ENCODE measurements at regions not wholly inside any gene's neighbourhood (a gene's known extent, or its start where the extent isn't known, plus 50 kb on each side); places are given as distances from the start of the nearest gene placed in this dataset.

DNA sequence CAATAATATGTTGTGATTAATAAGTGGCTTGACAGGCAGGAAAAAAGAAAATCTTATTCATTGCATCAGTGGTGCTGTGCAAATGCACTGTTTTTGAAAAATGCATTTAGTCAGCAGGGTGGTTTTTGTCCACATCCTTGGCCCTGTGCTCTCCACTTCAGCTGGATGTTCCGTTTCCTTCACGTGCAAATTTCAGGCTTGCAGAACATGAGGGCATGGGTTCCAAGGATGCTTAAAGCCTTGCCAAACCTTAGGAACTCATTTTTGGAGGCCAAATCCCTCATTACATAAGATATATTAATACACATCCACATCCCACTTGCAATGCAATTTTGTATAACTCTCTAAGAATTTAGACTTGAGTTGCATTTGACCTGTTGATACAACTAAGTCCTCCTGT is 410.1 kb downstream of the PRDM2 start:
- Histone ChIP-seq H3K27ac (replicated peaks in 1 of 4) (no peak overlapping the region), H3K4me1 (peaks cover 0 to 27% (median 22%) of the 10 kb centered on the region in 4 donors), H3K36me3 (no peaks in the 10 kb centered on the region), H3K4me3 (no peak overlapping the region), H3K9me3 (no peaks in the 10 kb centered on the region), H3K27me3 (no peaks in the 10 kb centered on the region)
- DNase-seq (ENCODE audit: extremely low spot score), result peak; percentile 80
- intact Hi-C loops (cut with DNase I), result loop anchor here (10.0 kb wide), 2 partner anchors 405 to 625 kb away; no protein-coding TSS in a partner anchor
- TF ChIP-seq POLR2A (IDR thresholded peaks at IDR 0.05; ENCODE audit: low read depth) (no peak), POLR2AphosphoS5 (IDR thresholded peaks at IDR 0.05) (peak in 1 of 2 donors; percentile 13), CTCF (IDR thresholded peaks at IDR 0.05) (no peak)
- 40% methylated on average over 2 of the region's 2 CpGs for WGBS

GRCh38 chr1:14111121-14111520 is 411.1 kb downstream of the PRDM2 start:
- H3K9me3 ChIP-seq, result no peaks in the 10 kb centered on the region
- no peak overlapping the region for H3K4me3 ChIP-seq
- H3K4me1 ChIP-seq, result peaks cover 0 to 27% (median 22%) of the 10 kb centered on the region in 4 donors
- intact Hi-C loops (cut with DNase I), result loop anchor here (10.0 kb wide), 2 partner anchors 404 to 624 kb away; no protein-coding TSS in a partner anchor
- no peak for DNase-seq (ENCODE audit: extremely low spot score)
- H3K27ac ChIP-seq (replicated peaks in 1 of 4), result no peak overlapping the region
- no peaks in the 10 kb centered on the region for H3K27me3 ChIP-seq
- TF ChIP-seq CTCF (IDR thresholded peaks at IDR 0.05) (no peak), POLR2AphosphoS5 (IDR thresholded peaks at IDR 0.05) (no peak), POLR2A (IDR thresholded peaks at IDR 0.05; ENCODE audit: low read depth) (no peak), EP300 (IDR thresholded peaks at IDR 0.05) (no peak)
- no peaks in the 10 kb centered on the region for H3K36me3 ChIP-seq
- 86% methylated on average over 5 of the region's 5 CpGs for WGBS

DNA sequence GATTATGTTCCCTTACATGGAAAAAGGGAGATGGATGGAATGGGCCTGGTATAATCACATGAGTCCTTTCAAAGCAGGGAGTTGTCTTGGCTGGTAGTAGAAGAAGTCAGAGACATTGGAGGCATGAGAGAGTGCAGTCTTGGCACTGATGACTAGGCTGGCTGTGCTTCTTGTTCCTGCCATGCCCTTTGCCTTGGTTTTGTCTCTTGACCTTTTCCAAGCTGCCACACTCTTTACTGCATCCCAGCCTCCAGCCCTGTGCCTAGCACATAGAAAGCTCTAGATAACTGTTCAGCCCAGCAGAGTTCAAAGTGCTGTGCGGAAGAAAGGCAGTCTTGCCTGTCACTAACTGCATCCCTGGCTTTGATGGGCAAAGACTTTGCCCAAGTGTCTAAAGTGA is 412.6 kb downstream of the PRDM2 start:
- H3K36me3 ChIP-seq, result no peaks in the 10 kb centered on the region
- WGBS, result 100% methylated on average over 1 of the region's 1 CpG
- no peak for DNase-seq (ENCODE audit: extremely low spot score)
- TF ChIP-seq EP300 (IDR thresholded peaks at IDR 0.05), result no peak
- TF ChIP-seq CTCF (IDR thresholded peaks at IDR 0.05), result no peak
- TF ChIP-seq POLR2A (IDR thresholded peaks at IDR 0.05; ENCODE audit: low read depth), result no peak
- H3K4me1 ChIP-seq, result peaks cover 0 to 27% (median 22%) of the 10 kb centered on the region in 4 donors
- H3K27me3 ChIP-seq, result no peaks in the 10 kb centered on the region
- no peaks in the 10 kb centered on the region for H3K9me3 ChIP-seq
- intact Hi-C loops (cut with DNase I), result loop anchor here (10.0 kb wide), 2 partner anchors 402 to 622 kb away; no protein-coding TSS in a partner anchor
- H3K27ac ChIP-seq (replicated peaks in 1 of 4), result no peak overlapping the region
- no peak overlapping the region for H3K4me3 ChIP-seq

- Histone ChIP-seq H3K27me3 (no peaks in the 10 kb centered on the region), H3K4me1 (peaks cover 0 to 22% (median 17%) of the 10 kb centered on the region in 4 donors), H3K9me3 (no peaks in the 10 kb centered on the region), H3K27ac (replicated peaks in 1 of 4) (no peak overlapping the region), H3K4me3 (no peak overlapping the region), H3K36me3 (no peaks in the 10 kb centered on the region)
- DNase-seq (ENCODE audit: extremely low spot score), result no peak
- WGBS, result 89% methylated on average over 9 of the region's 9 CpGs
- TF ChIP-seq POLR2A (IDR thresholded peaks at IDR 0.05; ENCODE audit: low read depth) (no peak), POLR2AphosphoS5 (IDR thresholded peaks at IDR 0.05) (no peak), EP300 (IDR thresholded peaks at IDR 0.05) (no peak), CTCF (IDR thresholded peaks at IDR 0.05) (no peak)
- intact Hi-C loops (cut with DNase I), result loop anchor here (10.0 kb wide), 2 partner anchors 402 to 622 kb away; no protein-coding TSS in a partner anchor
Measured at GRCh38 chr1:14113271-14113670, 413.3 kb downstream of the PRDM2 start.
